GM19463 (cell line): ENCODE measurements at regions not wholly inside any gene's neighbourhood (a gene's known extent, or its start where the extent isn't known, plus 50 kb on each side); places are given as distances from the start of the nearest gene placed in this dataset.
"Not testable (repeated sequence)": the region's sequence is repeated elsewhere in the genome, so short reads cannot be mapped to it uniquely, and the experiment has no call there.

ENCODE experiments used
- ATAC-seq: cut with Tn5 transposase; IDR thresholded peaks from one replicate; pipeline ENCODE4 v1.9.1; 2021; ENCODE audit warnings: mild to moderate bottlenecking, moderate library complexity; ENCODE audit not compliant: unreplicated experiment

DNA sequence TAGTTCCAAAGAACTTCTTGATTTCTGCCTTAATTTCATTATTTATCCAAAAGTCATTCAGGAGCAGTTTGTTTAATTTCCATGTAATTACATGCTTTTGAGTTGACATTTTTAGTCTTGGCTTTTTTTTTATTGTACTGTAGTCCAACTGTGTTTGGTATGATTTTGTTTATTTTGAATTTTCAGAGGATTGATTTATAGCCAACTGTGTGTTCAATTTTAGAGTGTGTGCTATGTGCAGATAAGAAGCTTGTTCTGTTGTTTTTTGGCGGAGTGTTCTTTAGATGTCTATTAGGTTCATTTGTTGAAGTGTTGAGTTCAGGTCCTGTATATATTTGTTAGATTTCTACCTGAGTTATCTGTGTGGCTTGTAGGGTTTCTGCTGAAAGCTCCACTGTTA lies 533.6 kb downstream of the TRAM1L1 start:
- no peak for ATAC-seq

- ATAC-seq: no peak
Observed at GRCh38 chr4:116547632-116548031, 537.7 kb downstream of the TRAM1L1 start.

- no peak for ATAC-seq
Observed at GRCh38 chr4:116546759-116547158, 538.6 kb downstream of the TRAM1L1 start.

- ATAC-seq: no peak
Observed at GRCh38 chr4:116544946-116545345, 540.4 kb downstream of the TRAM1L1 start.

DNA sequence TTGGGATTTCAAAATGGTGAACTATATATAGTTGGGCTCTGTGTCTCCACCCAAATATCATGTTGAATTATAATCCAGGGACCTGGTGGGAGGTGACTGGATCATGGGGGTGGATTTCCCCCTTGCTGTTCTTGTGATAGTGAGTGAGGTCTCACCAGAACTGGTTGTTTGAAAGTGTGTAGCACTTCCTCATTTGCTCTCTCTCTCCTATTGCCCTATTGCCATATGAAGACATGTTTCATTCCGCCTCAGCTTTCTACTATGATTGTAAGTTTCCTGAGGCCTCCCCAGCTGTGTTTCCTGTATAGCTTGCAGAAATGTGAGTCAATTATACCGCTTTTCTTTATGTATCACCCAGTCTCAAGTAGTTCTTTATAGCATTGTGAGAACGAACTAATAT lies 545.6 kb downstream of the TRAM1L1 start:
- no peak for ATAC-seq

- no peak for ATAC-seq
Observed at GRCh38 chr4:116537828-116538227, 547.5 kb downstream of the TRAM1L1 start.

DNA sequence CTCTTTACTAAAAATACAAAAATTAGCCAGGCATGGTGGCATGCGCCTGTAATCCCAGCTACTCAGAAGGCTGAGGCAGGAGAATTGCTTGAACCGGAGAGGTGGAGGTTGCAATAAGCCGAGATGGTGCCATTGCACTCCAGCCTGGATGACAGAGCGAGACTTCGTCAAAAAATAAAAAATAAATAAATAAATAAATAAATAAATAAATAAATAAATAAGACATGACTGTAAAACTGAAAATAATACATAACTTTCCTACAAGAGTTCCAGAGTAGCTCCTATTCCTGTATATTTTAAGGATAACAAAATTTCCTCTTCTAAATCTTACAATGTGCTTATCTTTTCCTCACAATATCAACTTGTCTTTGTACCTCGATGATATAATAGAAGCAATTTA lies 549.4 kb downstream of the TRAM1L1 start:
- not testable (repeated sequence) for ATAC-seq

GRCh38 chr4:116531870-116532269 lies 553.5 kb downstream of the TRAM1L1 start:
- ATAC-seq: no peak

DNA sequence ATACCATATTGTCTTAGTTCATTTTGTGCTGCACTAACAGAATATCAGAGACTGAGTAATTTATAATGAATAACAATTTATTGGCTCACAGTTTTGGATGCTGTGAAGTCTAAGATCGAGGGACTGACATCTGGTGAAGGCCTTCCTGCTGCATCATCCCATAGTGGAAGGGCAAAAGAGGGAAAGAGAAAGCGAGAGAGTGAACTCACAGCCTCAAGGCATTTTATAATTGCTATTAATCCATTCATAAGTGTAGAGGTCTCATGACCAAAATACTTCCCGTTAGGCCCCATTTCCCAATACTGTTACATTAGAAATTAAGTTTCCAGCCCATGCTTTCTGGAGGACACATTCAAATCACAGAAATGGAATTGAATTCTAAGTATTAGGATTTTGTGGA lies 554.4 kb downstream of the TRAM1L1 start:
- ATAC-seq: no peak

- ATAC-seq: no peak
Observed at GRCh38 chr4:116530048-116530447, 555.3 kb downstream of the TRAM1L1 start.

DNA sequence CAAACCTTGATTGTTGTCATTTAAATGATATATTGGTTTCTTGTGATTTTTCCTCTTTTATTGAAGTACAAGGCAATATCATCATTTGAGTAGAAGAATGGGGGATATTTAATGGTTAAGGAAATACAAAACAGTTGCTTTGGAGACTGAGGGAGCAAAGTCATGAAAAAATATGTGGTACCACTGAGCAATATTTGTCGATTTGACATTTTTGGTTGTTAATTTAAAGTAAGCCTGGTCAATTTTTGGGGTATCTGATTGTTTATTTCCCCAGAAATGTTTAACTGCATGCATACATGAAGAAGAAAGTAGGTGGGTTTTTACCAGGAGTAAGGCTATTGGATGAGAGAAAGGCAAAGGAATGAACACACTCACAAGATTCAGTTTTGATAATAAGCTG lies 556.2 kb downstream of the TRAM1L1 start:
- ATAC-seq: no peak

DNA sequence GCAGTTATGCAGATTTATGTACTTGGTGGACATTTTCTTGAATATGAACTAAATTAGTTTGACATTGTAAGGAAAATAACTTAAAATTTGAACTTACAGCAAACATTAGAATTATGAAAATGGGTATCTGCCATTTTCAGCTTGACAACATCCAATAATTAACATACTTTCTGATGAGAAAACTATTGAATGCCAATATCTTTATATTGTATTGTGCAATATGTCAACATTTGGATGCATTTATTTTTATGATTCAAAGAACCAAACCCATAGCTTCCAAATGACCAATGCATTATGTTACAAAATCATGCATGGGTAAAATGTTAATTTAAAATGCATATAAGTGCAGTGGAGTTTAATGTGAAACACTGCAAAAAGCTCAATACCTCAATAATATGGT lies 562.5 kb downstream of the TRAM1L1 start:
- no peak for ATAC-seq

DNA sequence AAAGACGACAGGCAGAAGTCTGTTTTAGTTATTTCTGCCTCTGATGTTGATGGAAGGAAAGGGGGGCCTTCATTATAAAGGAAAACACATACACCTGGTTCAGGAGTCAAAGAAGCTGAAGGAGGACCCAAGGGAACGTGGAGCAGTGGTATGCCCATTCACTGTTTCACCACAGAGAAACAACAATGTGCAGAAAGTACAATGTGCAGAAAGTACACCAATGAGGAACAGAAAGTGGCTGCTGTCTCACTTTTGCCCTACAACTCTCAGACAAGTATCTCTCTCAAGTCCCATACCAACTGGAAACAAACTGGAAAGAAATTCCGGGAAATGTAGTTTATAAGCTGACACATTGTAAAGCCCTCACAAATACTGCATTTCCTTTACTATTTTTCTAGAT lies 564.5 kb downstream of the TRAM1L1 start:
- no peak for ATAC-seq

DNA sequence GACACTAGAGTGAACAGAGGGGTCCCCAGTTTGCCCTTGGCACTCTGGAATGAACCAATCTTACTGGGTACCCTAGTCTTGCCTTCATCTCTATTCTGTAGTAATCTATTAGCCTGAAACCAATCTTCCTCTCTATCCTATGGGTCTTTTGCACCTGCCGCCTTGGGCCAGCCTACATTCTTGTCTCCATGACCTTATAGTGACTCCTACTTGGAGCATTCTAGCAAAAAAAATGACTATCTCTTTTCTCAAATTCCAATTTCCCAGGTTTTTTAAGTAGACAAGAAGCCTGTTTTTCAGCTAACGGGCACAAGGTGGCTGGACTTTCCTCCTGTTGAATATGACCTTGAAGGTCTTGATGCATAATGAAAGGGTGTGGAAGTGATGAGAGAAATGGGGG lies 568.7 kb downstream of the TRAM1L1 start:
- no peak for ATAC-seq

- ATAC-seq: no peak
Observed at GRCh38 chr4:116515959-116516358, 569.4 kb downstream of the TRAM1L1 start.

DNA sequence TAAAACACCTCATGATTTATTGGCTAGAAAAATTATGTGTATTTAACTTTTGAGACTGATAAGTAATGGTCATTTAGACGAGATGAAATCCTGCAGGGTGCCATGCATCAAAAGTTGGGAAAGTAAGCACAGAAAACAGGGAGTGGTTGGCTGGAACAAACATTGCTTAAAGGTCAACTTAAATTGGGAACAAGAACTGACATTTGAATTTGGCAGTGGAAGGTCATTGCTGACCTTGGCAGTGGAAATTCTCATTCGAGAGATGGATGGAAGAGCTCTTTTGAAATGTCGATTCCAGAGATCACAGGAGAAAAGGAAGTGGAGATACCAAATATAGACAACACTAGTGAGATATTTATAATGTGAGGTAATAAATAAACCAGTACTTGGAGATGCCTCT lies 572.8 kb downstream of the TRAM1L1 start:
- no peak for ATAC-seq

- ATAC-seq: no peak
Observed at GRCh38 chr4:116501954-116502353, 583.4 kb downstream of the TRAM1L1 start.

DNA sequence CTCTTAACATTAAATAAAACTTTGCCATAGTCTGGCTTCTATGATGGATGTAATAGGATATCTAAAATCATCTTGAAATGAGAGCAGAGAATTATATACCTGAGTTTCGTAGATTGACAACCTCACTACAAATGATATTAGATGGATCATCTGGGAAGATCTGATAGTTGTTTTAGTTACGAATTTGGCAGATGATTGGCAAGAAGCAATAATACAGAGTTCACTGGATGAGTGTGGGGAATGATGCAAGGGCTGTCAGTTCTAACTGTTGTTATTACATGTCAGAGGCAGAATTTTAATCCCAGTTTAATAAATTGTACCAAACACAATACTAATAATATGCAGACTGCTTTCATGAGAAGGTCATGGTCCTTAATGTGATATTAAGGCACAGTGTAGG lies 585.2 kb downstream of the TRAM1L1 start:
- no peak for ATAC-seq

DNA sequence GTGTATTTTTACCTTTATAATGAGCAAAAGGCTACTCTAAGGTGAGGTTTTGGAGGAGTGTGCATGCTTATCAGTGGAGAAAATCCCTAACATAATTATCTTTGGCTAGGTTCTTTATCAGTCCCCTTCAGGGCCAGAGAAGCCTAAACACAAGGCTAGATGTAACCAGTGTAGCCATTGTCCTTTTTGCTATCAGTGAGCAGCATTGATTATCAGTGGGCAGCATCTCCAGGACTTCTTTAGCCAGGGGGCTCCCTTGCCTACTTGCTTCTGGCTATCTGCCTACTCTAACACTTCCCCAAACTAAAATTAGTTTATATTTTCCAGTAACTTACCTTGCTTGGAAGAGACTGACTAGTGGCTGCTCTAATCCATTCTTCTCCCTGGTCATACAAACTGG lies 595.6 kb downstream of the TRAM1L1 start:
- ATAC-seq: no peak

- ATAC-seq: no peak
Observed at GRCh38 chr4:116486401-116486800, 599.0 kb downstream of the TRAM1L1 start.

GRCh38 chr4:116480546-116480945 lies 604.8 kb downstream of the TRAM1L1 start:
- ATAC-seq: no peak

DNA sequence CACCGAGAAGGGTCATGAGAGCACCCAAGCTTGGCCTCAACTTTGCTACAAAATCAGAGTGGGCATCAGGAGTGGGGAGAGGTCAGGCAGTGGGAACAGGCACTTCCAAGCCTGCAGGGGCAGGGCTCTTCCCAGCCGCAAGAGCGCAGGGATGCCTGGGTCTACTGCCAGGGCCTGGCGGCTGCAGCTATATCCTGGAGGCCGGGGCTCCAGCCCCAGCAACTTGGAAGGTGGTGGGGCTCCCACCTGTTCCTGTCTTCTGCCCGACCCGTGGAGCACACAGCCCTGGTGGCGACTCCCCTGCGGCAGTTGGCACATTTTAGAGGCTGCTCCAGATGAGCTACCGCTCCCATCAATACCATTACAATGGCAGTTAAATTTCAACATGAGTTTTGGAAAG lies 607.0 kb downstream of the TRAM1L1 start:
- ATAC-seq: no peak

GRCh38 chr4:116469582-116469981 lies 615.8 kb downstream of the TRAM1L1 start:
- no peak for ATAC-seq

GRCh38 chr4:116453127-116453526 lies 632.2 kb downstream of the TRAM1L1 start:
- ATAC-seq: no peak
